ENCODE measurements at regions not wholly inside any gene's neighbourhood (a gene's known extent, or its start where the extent isn't known, plus 50 kb on each side); places are given as distances from the start of the nearest gene placed in this dataset.

GRCh38 chr9:117523531-117524153 is 108.8 kb upstream of the ASTN2 start:
- no peak for TF ChIP-seq CTCF (IDR thresholded peaks at IDR 0.05; ENCODE audit: poor library complexity)
- TF ChIP-seq EZH2 (IDR thresholded peaks at IDR 0.05; ENCODE audit: borderline replicate concordance), result no peak

Data from hepatocyte (in vitro differentiated cells).